Hippocampal formation (tissue), 2 donors: ENCODE measurements at regions not wholly inside any gene's neighbourhood (a gene's known extent, or its start where the extent isn't known, plus 50 kb on each side); places are given as distances from the start of the nearest gene placed in this dataset.

Experiments used
- DNase-seq, 2 donors: peaks; one replicate each; lab custom pipeline; 2025; lab: John Stamatoyannopoulos, UW

GRCh38 chr12:64931321-64931720, 106.9 kb downstream of the TBC1D30 start:
- no peak for DNase-seq

- no peak for DNase-seq
Measured at GRCh38 chr12:64931981-64932380, 107.5 kb downstream of the TBC1D30 start.

GRCh38 chr12:64933791-64934190, 109.3 kb downstream of the TBC1D30 start:
- DNase-seq = no peak

GRCh38 chr12:64937452-64937851, 113.0 kb downstream of the TBC1D30 start:
- no peak for DNase-seq

GRCh38 chr12:64938179-64938578, 113.7 kb downstream of the TBC1D30 start:
- DNase-seq = no peak

GRCh38 chr12:64943686-64944085, 119.2 kb downstream of the TBC1D30 start:
- DNase-seq = no peak

- no peak for DNase-seq
Measured at GRCh38 chr12:64944966-64945365, 120.5 kb downstream of the TBC1D30 start.

- DNase-seq = peak; percentile 90 to 94
Measured at GRCh38 chr12:64946132-64946829, 121.8 kb downstream of the TBC1D30 start.

GRCh38 chr12:64950711-64951298, 126.4 kb downstream of the TBC1D30 start:
- no peak for DNase-seq

GRCh38 chr12:64951944-64952343, 127.5 kb downstream of the TBC1D30 start:
- no peak for DNase-seq

- no peak for DNase-seq
Measured at GRCh38 chr12:64955746-64956145, 131.3 kb downstream of the TBC1D30 start.

GRCh38 chr12:64965920-64966319, 141.5 kb downstream of the TBC1D30 start:
- no peak for DNase-seq

- DNase-seq = no peak
Measured at GRCh38 chr12:64968989-64969819, 144.8 kb downstream of the TBC1D30 start.

GRCh38 chr12:64976131-64976530, 145.0 kb downstream of the WIF1 start:
- no peak for DNase-seq

- no peak for DNase-seq
Measured at GRCh38 chr12:64983771-64984278, 137.3 kb downstream of the WIF1 start.

GRCh38 chr12:64991121-64991611, 129.9 kb downstream of the WIF1 start:
- DNase-seq = peak in 1 of 2 donors; percentile 63

GRCh38 chr12:64992116-64992515, 129.0 kb downstream of the WIF1 start:
- DNase-seq = peak in 1 of 2 donors; percentile 4

GRCh38 chr12:64992641-64993040, 128.5 kb downstream of the WIF1 start:
- DNase-seq = no peak

GRCh38 chr12:64993461-64993860, 127.6 kb downstream of the WIF1 start:
- DNase-seq = no peak

- no peak for DNase-seq
Measured at GRCh38 chr12:64995816-64996215, 125.3 kb downstream of the WIF1 start.

GRCh38 chr12:64997858-64998257, 123.2 kb downstream of the WIF1 start:
- no peak for DNase-seq

- peak in 1 of 2 donors; percentile 36 for DNase-seq
Measured at GRCh38 chr12:64998371-64999147, 122.5 kb downstream of the WIF1 start.
